Endothelial cell (in vitro differentiated cells): ENCODE measurements at regions not wholly inside any gene's neighbourhood (a gene's known extent, or its start where the extent isn't known, plus 50 kb on each side); places are given as distances from the start of the nearest gene placed in this dataset.

Experiments
- DNase-seq: peaks from one replicate; pipeline ENCODE4 v3.0.0; 2021; ENCODE audit warnings: low spot score
- H3K27ac Mint-ChIP-seq: one replicate; pipeline ENCODE4 v1.8.0; 2021; ENCODE audit warnings: mixed read lengths, inconsistent platforms; ENCODE audit not compliant: unreplicated experiment
- H3K27me3 Mint-ChIP-seq: one replicate; pipeline ENCODE4 v1.8.0; 2021; ENCODE audit warnings: mild to moderate bottlenecking, moderate library complexity, mixed read lengths, inconsistent platforms; ENCODE audit not compliant: unreplicated experiment
- H3K36me3 Mint-ChIP-seq: one replicate; pipeline ENCODE4 v1.8.0; 2021; ENCODE audit warnings: mild to moderate bottlenecking, low read depth, mixed read lengths, inconsistent platforms; ENCODE audit not compliant: unreplicated experiment
- H3K4me1 Mint-ChIP-seq: one replicate; pipeline ENCODE4 v1.8.0; 2021; ENCODE audit warnings: mild to moderate bottlenecking, mixed read lengths, inconsistent platforms; ENCODE audit not compliant: unreplicated experiment
- H3K4me3 Mint-ChIP-seq: one replicate; pipeline ENCODE4 v1.8.0; 2021; ENCODE audit warnings: mild to moderate bottlenecking, mixed read lengths, inconsistent platforms; ENCODE audit not compliant: unreplicated experiment
- H3K9me3 Mint-ChIP-seq: one replicate; pipeline ENCODE4 v1.8.0; 2021; ENCODE audit warnings: mixed read lengths, inconsistent platforms; ENCODE audit not compliant: unreplicated experiment
- CTCF ChIP-seq: fragments of 200-600 bp; sonication (generic); IDR thresholded peaks from one replicate; pipeline ENCODE4 v1.5.0; 2021; ENCODE audit warnings: antibody characterized with exemption; ENCODE audit not compliant: unreplicated experiment

- H3K27ac Mint-ChIP-seq = no peak overlapping the region
- no peaks in the 10 kb centered on the region for H3K9me3 Mint-ChIP-seq
- H3K4me3 Mint-ChIP-seq = no peak overlapping the region
- TF ChIP-seq CTCF = no peak
- no peaks in the 10 kb centered on the region for H3K36me3 Mint-ChIP-seq
- H3K27me3 Mint-ChIP-seq = no peaks in the 10 kb centered on the region
- no peaks in the 10 kb centered on the region for H3K4me1 Mint-ChIP-seq
- DNase-seq = no peak
Measured at GRCh38 chr1:69506311-69506710, 61.4 kb upstream of the LRRC7 start.

GRCh38 chr1:69506721-69507120 is 61.0 kb upstream of the LRRC7 start:
- no peaks in the 10 kb centered on the region for H3K36me3 Mint-ChIP-seq

GRCh38 chr1:69510026-69510425 is 57.7 kb upstream of the LRRC7 start:
- Mint-ChIP-seq H3K4me3 (no peak overlapping the region), H3K27me3 (no peaks in the 10 kb centered on the region), H3K27ac (no peak overlapping the region), H3K36me3 (no peaks in the 10 kb centered on the region), H3K9me3 (no peaks in the 10 kb centered on the region), H3K4me1 (no peaks in the 10 kb centered on the region)
- TF ChIP-seq CTCF = no peak
- DNase-seq = no peak

More at GRCh38 chr1:69506721-69507120, 61.0 kb upstream of the LRRC7 start:
- Mint-ChIP-seq H3K27me3 (no peaks in the 10 kb centered on the region), H3K4me3 (no peak overlapping the region), H3K9me3 (no peaks in the 10 kb centered on the region), H3K4me1 (no peaks in the 10 kb centered on the region), H3K27ac (no peak overlapping the region)
- no peak for TF ChIP-seq CTCF
- DNase-seq = no peak

GRCh38 chr1:69511426-69512192 is 56.1 kb upstream of the LRRC7 start:
- H3K27me3 Mint-ChIP-seq = no peaks in the 10 kb centered on the region
- H3K36me3 Mint-ChIP-seq = no peaks in the 10 kb centered on the region
- H3K9me3 Mint-ChIP-seq = no peaks in the 10 kb centered on the region
- no peaks in the 10 kb centered on the region for H3K4me1 Mint-ChIP-seq
- H3K27ac Mint-ChIP-seq = no peak overlapping the region
- TF ChIP-seq CTCF = no peak
- no peak for DNase-seq
- H3K4me3 Mint-ChIP-seq = no peak overlapping the region

- no peak for TF ChIP-seq CTCF
- no peak for DNase-seq
Measured at GRCh38 chr1:69513601-69514000, 54.1 kb upstream of the LRRC7 start.

More at GRCh38 chr1:69513601-69514000, 54.1 kb upstream of the LRRC7 start:
- H3K27ac Mint-ChIP-seq = no peak overlapping the region
- H3K4me1 Mint-ChIP-seq = no peaks in the 10 kb centered on the region
- H3K27me3 Mint-ChIP-seq = no peaks in the 10 kb centered on the region
- no peaks in the 10 kb centered on the region for H3K36me3 Mint-ChIP-seq
- H3K9me3 Mint-ChIP-seq = no peaks in the 10 kb centered on the region
- H3K4me3 Mint-ChIP-seq = no peak overlapping the region
